AG09319 (cell line): ENCODE measurements at regions not wholly inside any gene's neighbourhood (a gene's known extent, or its start where the extent isn't known, plus 50 kb on each side); places are given as distances from the start of the nearest gene placed in this dataset.

Source experiments
- DNase-seq: peaks from one replicate; pipeline ENCODE4 v3.0.0-alpha.2; 2010; ENCODE audit warnings: low read depth; ENCODE audit errors: extremely low read depth
- TF ChIP-seq, protein P1 (sequence below): IDR thresholded peaks from 2 replicates; pipeline ENCODE4 v1.5.1; 2011; ENCODE audit warnings: low read depth, mild to moderate bottlenecking, inconsistent platforms, low read length, moderate library complexity

DNA sequence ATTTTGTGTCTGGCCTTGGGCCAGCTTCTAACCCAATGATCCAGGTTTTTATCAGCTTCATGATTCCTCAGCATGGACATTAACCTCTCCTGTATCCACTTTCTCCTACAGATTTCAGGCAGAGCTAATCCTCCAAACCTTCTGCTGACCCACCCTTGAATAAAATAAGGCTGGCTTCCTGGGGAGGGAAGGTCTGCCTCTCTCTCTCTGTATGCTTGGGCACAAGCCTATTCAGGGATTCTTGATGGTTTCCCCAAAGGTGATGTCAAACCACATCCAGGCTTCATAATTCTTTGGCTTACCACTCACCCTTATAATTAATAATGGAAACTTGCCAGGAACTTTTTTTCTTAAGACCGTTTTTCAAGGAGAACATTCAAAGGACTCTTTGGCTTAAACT, 240.1 kb downstream of the UTP18 start:
- TF ChIP-seq, protein P1, sequence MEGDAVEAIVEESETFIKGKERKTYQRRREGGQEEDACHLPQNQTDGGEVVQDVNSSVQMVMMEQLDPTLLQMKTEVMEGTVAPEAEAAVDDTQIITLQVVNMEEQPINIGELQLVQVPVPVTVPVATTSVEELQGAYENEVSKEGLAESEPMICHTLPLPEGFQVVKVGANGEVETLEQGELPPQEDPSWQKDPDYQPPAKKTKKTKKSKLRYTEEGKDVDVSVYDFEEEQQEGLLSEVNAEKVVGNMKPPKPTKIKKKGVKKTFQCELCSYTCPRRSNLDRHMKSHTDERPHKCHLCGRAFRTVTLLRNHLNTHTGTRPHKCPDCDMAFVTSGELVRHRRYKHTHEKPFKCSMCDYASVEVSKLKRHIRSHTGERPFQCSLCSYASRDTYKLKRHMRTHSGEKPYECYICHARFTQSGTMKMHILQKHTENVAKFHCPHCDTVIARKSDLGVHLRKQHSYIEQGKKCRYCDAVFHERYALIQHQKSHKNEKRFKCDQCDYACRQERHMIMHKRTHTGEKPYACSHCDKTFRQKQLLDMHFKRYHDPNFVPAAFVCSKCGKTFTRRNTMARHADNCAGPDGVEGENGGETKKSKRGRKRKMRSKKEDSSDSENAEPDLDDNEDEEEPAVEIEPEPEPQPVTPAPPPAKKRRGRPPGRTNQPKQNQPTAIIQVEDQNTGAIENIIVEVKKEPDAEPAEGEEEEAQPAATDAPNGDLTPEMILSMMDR = no peak
- DNase-seq = no peak

DNA sequence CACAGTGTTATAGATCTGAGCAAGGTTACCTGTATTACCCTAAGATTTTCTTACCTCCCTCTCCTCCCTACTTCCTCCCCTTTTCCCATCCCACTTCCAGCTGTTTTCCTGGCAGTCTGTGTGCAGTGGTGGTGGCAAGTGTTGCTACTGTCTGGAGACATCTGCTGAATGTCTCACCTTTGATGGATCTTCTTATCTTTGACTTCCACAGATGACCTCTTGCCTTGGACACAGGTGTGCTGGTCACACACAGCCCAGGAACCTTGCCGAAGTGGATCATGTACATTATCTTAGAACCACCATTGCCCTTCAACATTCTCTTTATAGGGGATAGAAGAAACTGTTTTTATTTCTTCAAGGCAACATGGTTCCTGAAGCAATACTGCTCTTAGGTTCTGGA, 245.1 kb downstream of the UTP18 start:
- no peak for DNase-seq
- TF ChIP-seq, protein P1 = no peak

DNA sequence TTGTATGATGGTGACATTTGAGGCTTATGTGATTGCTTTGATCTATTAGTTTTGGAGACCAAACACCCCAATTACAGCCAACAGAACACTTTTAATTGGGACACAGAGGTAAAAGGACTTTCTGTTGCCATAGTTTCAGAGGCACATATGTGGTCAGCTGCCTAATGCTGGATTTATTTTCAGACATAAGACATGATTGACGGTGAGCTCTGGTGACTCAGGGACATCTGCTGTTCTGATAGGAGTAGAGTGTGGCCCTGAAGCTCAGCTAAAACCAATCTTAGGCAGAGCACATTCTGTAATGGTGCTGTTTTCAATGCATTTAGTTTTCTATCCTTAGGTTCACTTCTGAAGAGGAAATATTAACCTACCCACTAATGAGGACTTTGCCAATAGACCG, 247.1 kb downstream of the UTP18 start:
- no peak for DNase-seq
- TF ChIP-seq, protein P1 = no peak

DNA sequence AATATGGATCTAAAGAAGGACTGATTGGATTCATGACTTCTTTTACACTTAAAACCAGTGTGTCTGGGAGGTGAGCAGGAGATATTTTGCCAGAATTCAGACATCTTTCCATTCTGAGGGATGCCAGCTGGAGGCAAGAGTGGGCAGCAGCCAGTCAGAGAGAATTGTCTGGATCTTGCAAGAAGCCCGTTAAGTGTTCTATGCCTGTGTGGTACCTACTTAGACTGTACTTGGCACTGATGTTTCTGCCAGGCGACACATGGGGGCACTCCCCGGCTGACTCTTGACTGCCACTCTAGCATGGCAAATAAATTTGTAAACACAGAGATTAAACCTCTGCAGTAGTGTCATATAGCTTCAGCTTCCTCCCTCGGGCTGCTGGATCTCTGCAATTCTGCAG, 247.7 kb downstream of the UTP18 start:
- TF ChIP-seq, protein P1 = no peak
- DNase-seq = no peak

DNA sequence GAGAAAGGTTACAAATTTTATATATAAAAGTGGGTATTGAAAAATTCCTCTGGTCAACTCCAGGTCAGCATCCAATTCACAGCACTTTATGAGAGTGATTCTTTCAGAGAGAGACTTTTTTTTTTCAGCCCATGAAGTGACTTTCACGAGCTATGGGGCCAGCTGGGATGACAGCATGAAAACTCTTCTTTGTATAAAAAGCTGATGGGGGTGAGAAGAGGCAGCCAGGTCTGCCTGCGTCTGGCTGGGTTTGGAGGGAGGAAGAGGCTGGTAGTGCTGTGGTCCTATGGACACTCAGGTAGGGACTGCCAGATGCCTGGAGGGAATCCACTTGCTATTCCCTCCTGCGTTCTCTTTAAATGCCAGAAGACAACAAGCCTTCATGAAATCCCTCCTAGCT, 250.6 kb downstream of the UTP18 start:
- TF ChIP-seq, protein P1 = no peak
- no peak for DNase-seq

DNA sequence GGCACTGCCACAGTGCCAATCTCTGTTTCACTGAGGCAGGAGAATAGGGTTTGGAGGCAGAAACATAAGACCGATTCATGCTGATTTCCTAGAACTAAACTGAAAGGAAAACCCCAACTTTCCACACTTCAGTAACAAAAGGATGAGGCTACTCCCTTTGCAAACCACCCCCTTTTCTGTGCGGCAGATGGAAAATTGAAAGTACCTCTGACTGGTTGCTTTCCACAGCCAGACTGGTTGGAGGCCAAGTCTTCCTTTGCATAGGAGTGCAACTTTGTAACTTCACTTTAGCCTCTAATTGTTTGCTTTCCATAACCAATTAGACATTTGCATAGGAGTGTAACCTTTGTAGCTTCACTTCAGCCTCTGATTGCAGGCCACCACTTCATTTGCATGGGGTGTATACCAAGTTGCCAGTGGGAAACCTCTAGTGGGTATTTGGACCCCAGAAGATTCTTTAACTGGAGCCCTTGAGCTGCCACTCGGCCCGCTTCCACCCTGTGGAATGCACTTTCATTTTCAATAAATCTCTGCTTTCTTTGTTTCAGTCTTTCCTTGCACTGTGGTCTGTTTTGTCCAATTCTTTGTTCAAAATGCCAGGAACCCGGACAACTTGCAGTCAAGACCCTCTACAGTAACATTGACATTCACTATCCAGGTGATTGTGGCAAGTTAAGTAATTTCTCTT, 252.0 kb downstream of the UTP18 start:
- DNase-seq = no peak
- TF ChIP-seq, protein P1 = no peak

DNA sequence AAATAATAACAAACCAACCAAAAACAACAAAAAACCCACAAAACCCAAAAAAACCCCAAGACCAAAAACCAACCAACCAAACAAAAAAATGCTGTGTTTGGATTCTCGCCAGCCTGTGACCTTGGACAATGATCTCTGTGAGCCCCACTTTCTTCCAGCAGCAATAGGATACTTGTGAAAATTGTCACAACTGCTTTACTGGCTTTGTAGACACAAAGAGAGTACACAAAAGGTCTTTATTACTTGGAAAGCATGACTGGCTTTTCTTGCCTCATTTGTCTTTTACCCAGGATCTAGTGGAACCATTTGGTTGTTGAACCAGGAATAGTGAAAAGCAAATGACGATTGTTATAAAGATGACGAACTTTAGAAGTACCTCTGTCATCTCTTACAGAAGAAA, 256.6 kb downstream of the UTP18 start:
- no peak for DNase-seq
- TF ChIP-seq, protein P1 = no peak
